B cell (primary cell): ENCODE measurements at regions not wholly inside any gene's neighbourhood (a gene's known extent, or its start where the extent isn't known, plus 50 kb on each side); places are given as distances from the start of the nearest gene placed in this dataset.

Source experiments
- CTCF ChIP-seq: fragments of 200-600 bp; IDR thresholded peaks from one replicate; pipeline ENCODE4 v1.8.0; 2022; ENCODE audit warnings: antibody characterized with exemption, mild to moderate bottlenecking
- EZH2 ChIP-seq: IDR thresholded peaks from 2 replicates; pipeline ENCODE4 v1.6.1; 2012; ENCODE audit warnings: borderline replicate concordance, low read depth, mild to moderate bottlenecking, moderate library complexity, low read length; ENCODE audit not compliant: insufficient read depth, poor library complexity, severe bottlenecking

DNA sequence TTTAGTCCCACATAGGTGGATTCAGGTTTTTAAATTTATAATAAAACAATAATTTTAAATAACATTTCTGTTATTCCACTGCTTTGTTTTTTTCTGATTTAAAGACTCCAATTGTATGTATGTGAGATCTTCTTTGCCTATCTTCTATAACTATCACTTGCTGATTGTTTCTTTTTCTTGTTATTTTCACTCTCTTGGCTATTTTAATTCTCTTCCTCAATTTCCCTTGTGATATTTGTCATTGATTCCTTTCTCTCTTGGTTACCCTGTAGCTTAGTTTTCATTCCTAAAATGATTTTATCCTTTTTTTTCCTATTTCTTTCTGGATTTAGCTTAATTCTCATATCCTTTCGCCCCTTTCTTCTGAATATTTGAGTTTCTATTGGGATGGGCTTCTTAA, 227.3 kb upstream of the TENT5A start:
- TF ChIP-seq CTCF: no peak
- TF ChIP-seq EZH2: no peak
